ENCODE measurements at regions not wholly inside any gene's neighbourhood (a gene's known extent, or its start where the extent isn't known, plus 50 kb on each side); places are given as distances from the start of the nearest gene placed in this dataset.

DNA sequence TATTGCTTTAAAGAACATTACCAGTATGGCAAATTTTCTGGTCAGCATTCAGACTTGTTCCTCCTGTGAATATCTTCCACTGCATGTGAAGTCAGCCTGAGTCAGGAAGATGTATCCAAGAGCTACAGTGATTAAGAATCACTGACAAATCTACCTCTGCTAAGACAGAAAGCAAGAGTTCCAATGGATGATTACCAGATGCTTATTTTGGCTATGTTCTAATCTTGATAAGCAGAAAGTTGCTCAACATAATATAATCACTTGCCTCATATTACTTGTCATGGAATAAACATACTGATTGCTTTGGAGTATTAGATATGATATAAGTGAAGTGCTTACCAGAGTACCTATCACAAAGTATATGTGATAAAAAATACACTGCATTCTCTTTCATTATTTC, 738.1 kb downstream of the ADGRL2 start:
- TF ChIP-seq CTCF (IDR thresholded peaks at IDR 0.05) (no peak), POLR2A (IDR thresholded peaks at IDR 0.05) (no peak), POLR2AphosphoS5 (IDR thresholded peaks at IDR 0.05) (no peak), EP300 (IDR thresholded peaks at IDR 0.05; ENCODE audit: low read depth) (no peak)
